NCI-H774 (cell line): ENCODE measurements at regions not wholly inside any gene's neighbourhood (a gene's known extent, or its start where the extent isn't known, plus 50 kb on each side); places are given as distances from the start of the nearest gene placed in this dataset.

Source experiments
- DNase-seq: peaks from one replicate; lab custom pipeline; 2025; lab: John Stamatoyannopoulos, UW

DNA sequence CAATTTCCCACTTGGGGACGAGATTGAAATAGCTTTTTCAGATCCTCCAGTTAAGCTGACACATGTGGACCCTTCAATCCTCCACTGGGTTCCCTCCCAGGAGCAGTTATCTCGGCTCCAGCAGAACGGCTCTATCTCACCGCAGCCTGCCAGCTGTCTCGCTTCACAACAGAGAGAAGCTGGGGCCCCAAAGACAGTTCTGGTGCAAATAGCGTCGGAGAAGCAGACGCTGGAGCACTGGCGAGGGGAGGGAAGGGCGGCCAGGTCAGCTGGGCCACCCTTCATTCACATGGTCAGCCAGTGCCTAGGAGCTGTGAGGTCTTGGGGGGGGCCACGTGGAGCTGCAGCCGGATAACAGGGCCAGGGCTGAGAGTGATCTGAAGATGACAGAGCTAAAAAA is 141.3 kb upstream of the SDK2 start:
- DNase-seq = no peak

DNA sequence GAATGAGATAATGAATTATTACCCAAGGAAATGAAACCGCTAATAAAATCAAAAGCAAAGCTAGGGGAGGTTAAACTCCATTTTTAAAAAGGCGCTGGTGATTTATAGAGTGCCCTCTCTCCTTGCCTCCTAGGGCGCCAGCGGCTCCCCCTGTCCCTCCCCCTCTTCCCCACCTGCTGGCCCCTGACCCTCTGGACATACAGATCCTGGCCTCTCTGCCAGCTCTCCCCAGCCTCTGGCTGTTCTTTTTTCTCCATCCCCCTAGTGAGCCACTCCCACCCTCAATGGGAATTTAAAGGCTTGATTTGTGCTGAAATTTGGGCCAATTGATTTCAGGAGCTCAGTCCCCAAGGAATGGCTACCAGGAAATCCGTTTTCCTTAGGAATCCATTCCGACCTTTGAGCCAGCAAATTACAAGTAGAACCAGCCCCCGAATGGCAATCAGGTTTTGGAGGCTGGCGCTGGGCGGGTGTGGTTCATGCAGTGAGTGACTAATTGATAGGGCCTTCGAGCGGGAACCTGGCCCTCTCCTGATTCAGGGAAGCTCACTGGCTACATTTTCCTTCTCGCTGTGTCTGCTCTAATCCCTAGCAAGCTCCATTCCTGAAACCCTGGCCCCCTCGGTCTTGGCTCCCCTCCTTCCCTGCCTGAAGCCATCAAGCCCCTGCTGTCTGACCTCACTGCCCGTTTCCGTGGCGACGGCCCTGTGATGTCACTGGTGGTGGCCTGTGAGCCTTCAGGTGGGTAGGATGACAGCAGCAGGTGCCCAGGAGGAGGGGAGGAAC is 141.9 kb upstream of the SDK2 start:
- peak; percentile 37 for DNase-seq

DNA sequence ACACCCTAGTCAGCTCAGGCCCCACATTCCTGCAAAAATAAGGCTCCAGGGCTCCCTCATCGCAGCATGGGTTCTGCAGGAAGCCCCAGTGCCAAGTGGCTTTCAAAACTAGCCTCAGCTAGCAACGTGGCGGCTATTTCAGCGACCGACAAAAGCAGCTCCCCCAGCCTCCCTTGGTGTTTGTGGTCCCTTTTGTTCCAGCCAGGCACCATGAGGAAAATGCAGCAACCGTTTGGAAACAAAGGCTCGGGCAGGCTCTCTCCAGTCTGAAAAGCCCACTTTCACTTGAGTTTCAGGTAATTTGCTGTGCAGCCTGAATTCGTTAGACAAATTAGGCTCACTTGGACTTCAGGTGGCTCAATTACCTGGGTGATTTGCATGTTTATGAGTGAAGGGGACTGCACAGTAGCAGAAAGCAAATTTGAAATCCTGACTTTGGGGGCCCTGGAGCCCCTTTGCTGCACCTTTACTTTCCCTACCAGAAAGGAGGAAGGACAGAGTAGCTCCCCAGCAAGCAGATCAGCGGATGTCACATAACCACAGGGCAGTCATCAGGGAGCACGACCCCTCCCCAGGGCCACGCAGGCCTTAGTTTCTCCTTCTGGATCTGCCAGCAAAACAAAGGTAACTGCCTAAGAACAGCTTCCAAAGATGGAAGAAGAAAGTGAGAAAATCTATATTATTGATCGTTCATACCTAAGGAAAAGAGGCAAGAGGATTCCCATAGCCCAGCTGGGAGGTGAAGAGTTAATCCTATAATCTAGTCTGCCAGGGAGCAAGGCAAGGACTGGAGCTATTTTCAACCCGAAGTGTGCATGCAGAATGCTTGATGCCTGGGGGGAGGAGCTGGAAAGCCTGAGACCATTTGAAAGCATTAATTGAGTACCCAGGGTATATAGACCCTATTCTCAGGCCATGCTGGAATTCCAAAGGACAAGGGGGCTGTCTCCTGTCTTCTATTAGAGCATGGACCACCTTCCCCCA is 143.1 kb upstream of the SDK2 start:
- peak; percentile 30 for DNase-seq

DNA sequence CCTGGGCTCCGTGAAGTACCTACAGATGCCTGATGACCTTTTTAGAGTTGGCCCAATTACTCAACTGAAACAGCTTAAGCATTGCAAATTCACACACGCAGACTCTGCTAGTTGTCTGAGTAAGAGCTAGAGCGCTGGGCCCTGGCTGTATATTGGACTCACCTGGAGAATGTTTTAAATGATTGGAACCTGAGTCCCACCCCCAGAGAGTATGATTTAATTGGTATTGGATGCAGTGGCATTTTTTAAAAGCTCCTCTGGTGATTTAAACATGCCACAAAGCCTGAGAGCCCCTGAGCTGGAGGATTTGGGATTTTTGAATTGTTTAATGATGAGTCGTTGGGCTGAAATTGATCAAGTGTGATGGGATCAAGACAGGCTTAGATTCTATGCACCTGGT is 143.9 kb upstream of the SDK2 start:
- DNase-seq = no peak

DNA sequence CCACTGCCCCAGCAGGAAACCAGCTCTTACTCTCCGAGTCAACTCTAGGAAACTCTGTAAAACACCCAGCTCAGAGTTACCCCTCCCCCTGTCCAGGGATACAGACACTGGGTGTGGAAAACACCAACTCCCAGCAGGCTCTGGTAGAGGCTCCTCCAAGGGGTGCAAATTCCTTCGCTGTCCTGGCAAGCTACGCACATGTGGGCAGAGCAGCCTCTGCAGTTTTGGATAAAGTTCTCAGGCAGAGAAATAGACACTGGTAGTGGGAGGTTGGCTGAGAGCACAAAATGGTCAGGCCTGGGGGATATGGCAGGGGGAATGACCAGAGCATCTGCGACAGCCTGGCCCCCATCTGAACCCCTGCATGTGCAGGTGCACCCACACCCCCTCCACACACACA is 146.9 kb upstream of the SDK2 start:
- DNase-seq = no peak

DNA sequence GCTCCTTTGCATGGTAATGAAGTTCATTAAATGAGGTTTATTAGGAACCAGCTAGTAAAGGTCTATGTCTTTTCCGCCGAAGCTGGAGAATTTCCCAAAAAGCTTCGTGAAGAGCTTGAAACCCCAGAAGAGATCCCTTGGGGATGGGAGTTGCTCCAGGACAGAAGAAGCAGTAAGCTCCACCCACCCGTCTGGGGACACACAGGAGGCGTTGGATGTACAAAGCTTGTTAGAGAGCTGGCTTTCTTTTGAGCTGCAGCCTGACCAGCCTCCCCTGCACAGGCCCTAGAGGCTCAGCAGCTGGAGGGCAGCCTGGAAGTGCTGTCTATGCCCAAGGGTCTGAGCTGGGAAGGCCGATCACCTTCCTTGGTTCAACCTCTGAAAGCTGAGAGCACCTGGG is 147.4 kb upstream of the SDK2 start:
- no peak for DNase-seq

DNA sequence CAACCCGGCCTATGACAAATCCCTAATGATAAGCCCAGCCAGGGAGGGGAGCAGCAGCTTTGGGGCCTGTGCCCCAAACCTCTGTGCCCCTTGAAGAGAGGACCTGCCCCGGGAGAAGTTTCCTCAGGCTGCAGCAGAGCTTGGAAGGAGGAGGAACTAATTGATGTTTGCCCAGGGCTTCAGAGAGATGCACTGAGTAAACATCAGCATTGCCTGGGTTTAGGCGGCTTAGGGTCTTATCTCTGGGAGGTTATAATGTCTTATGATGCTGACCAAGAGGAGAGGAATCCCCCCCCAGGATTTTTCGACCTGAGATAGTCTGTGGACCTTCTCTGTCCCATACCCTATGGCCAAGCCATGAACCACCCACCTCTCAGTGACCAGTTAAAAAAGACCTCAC is 148.7 kb upstream of the SDK2 start:
- DNase-seq = no peak

DNA sequence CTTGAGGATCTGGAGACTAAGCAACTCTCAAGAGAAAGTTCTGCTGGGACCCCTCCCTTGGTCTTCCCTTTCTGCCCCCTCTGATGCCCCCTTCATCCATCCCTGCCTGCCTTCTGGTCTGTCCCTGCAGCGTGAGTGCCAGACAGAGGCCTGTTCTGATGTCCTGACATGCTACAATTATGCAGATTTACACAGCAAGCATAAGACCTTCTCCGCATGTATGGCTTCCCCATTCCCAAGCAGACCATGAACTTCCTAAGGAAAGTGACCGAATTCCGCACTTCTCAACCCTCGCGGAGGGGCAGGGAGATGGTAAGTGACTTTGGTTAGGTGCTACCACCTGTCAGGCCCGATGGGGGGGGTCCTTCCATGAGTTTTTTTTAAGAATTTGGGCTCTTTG is 150.1 kb upstream of the SDK2 start:
- DNase-seq = no peak

DNA sequence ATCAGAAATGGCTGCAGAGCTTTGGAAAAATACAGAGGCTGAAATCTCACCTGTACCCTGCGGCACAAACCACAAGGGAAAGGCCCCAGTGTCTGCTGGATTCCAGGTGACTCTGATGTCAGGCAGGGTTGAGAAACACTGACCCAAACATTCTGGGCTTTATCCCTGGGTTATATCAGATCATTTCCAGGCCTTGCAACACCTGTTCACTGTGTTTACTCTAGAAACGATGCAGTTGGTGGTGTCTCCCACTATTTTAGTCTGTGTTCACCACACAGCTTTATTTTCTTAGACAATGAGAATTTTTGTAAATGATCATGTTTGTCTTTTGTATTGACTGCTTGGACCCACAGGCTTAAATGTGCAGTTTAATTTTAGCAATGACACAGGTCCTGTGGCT is 151.5 kb upstream of the SDK2 start:
- peak; percentile 89 for DNase-seq

DNA sequence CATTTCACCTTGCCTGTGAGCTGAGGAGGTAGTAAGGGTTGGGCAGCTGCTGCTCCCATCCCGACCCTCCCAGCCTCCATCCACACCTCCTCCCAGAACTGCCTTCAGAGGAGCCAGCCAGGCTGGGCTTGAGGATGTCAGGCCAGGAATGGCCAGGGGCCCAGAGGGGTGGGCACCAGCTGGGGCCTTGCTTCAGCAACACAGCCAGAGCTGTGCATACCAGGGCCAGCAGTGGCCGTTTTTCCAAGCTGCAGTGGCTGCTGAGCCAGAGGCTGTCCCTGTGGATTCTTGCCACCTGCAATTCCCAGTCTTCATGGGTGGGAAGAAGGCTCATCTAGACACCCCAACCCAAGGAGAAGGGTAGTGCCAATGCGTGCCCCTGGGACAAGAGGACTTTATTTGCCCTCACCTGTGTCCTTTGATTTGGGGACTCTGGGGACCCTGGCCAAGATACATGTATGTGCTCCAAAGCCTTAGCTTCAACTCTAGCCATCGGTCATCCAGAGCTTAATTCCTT is 153.4 kb upstream of the SDK2 start:
- no peak for DNase-seq

DNA sequence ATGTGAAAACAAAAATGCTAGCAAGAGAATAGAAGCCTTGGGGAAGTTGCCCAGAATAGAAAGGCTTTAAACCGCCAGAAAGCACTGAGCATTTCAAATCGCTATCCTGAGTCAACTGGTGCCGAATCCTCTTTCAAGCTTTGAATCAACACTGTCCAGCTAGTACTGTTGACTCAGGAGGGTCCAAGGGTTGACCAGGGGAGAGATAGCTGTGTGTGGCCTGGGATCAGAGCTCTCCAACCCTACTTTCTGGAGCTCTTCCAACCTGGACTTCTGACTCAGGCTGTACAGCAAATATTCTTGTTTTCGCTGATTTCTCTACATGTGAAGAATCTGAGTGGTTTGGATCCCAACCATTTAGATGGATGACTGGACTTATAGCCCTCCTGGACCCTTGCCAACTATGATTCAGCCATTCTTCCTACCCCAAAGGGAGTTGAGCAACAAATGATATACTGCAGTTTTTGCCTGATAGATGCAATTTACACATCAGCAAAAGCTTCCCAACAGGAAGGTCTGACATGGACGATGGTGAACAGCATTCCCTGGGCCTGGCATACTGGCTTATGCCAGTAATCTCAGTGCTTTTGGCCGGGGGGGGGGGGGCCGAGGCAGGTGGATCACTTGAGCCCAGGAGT is 154.0 kb upstream of the SDK2 start:
- peak; percentile 80 for DNase-seq

DNA sequence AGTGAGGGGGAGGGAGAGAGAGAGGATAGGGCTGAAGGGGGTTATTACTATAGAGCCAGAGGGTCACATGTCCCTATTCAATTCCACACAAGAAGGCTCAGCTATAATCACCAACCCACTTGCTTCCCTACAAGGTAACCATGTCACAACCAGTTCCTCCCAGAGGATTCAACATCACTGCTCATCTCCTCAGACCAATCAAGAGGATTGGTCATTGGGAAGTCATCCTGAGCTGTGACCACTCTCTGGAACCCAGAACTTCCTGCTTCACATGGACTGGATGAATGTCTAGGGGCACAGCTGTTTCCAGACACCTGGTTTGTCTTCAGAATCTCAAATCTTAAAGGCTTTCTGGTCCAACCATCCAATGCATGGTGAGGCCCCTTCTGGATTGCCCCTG is 154.9 kb upstream of the SDK2 start:
- DNase-seq = no peak

DNA sequence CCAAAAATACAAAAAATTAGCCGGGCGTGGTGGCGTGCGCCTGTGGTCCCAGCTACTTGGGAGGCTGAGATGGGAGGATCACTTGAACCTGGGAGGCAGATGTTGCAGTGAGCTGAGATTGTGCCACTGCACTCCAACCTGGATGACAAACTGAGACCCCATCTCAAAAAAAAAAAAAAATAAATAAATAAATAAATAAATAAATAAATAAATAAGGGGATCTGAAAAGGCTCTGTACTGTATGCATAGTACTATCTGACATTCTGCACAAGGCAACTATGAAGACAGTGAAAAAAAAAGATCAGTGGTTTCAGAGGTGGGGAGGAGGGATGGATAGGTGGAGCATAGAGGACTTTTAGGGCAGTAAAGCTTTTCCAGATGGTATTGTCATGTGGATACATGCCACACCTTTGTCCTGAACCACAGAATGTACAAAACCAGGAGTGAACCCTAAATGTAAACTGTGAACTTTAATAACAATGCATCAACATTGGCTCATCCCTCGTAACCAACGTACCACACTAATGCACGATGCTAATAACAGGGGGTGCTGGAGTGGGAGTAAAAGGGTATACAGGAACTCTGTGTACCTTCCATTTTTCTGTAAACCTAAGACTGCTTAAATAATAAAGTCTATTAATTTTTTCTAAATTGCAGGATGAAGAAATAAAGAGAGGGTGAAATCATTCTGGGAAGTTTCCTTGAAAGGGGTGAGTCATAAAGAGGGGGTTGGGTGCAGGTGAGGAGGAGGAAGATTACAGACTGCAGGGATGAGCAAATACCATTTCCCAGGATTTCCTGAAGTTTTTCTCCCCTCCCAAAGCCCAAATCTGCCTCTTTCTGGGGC is 155.8 kb upstream of the SDK2 start:
- DNase-seq = no peak

DNA sequence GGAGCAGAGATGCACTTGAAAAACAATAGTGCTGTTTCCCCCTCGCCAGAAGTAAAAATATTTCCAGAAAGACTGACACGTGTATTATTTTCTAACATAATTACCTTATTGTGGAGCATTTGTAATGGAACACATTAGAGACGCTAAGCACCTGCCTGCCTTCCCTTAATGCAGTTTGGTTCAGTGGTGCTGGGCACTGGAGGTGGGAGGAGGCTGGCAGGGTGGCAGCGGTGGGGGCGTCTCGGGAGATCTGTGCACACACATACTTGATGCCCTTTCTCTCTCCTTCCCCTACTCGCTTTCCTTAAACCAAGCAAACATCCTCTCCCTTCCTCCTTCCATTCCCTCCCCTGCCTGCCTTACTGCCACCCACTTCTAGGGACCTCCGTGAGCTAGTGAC is 156.6 kb upstream of the SDK2 start:
- peak; percentile 88 for DNase-seq

DNA sequence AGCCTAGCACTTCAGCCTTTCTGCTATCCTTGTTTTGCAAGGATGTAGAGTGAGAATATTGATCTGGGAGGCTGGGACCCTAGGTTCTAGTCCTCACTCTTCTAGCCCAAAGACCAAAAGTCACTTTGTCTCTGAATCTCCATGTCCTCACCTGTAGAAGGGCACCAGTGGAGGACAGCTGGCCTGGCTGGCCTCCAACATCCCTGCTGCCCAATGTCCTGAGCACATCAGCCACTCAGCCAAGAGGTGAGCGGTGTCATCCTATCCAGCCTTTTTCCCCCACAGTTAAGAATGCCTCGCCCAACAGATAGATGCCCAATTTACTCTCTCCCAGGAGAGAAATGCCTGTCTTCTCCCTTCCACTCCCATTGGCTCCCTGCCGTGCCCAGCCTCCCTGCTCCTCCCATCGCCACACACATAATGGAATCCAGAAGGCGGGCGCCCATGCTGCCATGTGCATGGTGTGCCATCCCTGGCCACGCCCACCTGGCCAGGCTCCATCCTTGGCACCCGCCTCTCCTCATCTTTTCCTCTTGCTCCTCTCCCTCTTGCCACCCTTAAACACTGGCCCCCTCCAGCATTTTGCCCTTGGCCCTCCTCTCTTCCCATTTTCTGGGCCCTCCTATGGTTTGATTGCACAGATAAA is 157.3 kb upstream of the SDK2 start:
- peak; percentile 92 for DNase-seq

DNA sequence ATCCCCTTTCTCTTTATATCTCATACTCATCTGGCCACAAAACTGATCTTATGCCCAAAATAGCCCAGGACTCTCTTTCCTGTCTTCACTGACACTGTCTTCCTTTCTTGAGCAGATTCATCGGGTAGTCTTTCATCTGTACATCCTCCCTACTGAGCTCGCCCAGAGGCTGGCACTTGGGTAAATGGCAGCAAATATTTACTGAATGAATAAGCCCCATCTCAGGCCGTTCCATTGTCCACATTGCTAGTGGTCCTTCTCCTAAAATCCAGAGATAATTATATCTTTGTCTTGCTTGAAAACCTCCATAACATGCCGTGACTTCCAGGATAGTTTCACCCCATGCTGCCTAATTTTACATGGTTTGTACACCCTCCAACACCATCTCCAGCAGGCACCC is 158.1 kb upstream of the SDK2 start:
- peak; percentile 69 for DNase-seq

DNA sequence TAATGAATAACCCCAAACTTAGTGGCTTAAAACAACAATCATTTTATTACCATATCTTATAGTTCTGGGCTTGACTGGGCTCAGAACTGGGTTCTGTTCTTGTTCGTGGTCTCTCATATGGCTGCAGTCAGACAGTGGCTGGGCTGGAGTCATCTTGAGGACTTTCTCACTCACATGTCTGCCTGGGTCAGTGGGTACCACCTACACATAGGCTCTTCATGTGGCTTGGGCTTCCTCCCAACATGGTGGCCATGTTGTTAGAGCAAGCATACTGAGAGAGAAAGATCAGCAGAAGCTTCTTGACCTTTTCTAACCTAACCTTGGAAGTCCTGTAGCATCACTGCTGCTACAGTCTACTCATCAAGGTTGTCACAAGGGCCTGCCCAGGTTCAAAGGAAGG is 158.6 kb upstream of the SDK2 start:
- no peak for DNase-seq

DNA sequence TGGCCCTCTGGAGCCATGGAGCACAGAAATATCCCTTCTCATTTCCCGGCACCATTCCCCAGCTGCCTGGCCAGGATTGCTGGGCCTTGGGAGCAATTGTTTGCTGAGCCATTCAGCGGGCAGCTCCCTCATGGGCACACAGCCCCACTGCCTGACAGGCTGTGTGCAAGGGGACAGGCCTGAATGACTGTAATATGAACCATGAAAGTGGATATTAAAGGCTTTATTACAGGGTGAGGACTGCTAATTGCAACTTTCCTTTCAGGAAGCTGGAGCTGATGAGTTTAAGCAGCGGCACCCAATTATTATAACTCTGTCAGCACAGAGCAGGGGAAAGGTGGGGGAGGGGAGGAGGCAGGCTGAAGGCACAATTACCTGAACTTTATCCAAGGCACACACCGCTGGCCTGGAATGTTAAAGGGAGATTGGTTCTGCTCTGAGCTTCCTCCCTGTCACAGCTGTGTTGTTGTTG is 159.8 kb upstream of the SDK2 start:
- DNase-seq = peak; percentile 84

DNA sequence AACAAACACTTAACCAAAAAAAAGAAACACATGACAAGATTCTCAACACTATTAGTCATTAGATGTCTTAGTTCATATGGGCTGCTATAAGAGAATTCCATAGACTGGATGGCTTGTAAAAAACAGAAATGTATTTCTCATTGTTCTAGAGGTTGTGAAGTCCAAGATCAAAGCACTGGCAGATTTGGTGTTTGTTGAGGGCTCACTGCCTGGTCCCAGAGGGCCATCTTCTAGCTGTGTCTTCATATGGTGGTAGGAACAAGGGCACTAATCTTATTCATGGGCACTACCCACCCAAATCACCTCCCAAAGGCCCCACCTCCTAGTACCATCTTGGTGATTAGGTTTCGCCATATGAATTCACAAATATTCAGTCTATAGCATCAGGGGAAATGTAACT is 162.5 kb upstream of the SDK2 start:
- DNase-seq = no peak

DNA sequence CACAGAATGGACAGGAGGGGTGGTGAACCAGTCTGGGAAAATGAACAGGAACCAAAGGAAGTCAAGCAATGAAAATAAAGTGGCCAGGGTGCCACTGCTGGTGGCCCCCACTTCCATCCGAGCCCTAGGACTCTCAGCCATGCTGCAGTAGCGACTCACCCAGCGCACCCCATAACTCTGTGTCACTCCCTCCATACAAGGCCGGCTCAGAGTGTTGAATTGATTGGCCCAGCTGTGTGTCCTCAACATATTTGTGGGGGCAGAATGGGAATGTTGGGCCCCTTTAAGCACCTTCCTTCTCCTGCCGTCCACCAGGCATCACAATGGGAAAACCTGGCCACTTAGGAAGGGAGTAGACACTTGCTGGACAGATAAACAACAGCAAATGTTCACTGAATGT is 169.0 kb upstream of the SDK2 start:
- no peak for DNase-seq

DNA sequence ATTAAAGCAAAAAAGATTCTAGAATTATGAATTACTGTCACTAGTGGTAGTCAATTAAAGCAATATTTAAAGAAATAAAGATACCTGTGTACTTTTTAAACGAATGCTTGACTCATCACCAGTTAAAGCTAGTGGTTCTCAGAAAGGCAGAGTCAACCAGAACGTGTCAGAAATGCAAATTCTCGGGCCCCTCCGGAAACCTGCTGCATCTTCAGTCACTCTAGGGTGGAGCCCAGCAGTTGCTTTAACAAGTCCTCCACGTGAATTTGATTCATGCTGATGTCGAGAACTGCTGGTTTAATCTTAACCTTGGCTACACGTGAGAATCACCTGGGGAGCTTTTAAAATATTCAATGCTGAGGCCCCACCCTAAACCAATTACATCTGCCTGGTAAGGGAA is 169.8 kb upstream of the SDK2 start:
- DNase-seq = no peak
